ENCODE measurements at regions not wholly inside any gene's neighbourhood (a gene's known extent, or its start where the extent isn't known, plus 50 kb on each side); places are given as distances from the start of the nearest gene placed in this dataset.
A peak's percentile ranks its signal among the peaks of the same experiment; 100 is the strongest.
"Not testable (repeated sequence)": the region's sequence is repeated elsewhere in the genome, so short reads cannot be mapped to it uniquely, and the experiment has no call there.

DNA sequence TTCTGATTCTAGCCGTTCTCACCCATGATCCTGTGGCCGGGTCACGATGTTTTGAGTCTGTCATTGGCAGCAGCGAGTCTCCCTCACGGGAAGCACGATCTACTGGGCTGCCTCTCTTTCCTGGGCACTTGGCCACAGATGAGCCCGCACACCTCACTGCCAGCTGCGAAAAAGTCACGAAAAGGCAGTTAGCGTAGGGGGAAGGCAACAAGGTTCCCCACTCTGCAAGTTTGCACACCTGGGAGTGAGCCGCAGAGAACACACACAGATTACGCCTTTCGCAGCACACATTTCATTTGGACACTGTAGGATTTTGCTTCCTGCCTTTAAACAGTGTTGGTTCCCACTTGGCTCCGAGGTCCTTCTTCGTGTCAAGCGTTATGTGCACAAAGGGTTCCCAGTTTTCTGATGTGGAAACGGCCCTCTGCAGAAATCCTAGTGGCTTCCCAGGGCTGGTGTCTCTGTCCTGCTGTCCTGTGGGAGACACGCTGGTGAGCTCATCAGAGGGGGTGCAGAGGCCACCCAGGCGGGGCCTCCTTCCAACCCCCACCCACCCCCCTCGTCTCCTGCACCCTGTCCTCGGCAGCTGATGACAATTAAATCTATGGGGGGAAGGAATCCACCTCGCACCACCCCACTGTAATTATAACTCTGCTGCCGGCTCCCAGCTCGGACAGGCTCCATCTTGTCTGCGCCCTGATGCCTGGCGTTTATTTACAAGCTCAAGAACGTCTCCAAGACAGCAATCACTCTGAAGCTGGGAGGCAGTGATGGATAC lies 157.3 kb upstream of the SALL3 start:
- TF ChIP-seq CTCF (IDR thresholded peaks at IDR 0.05): no peak
- Histone ChIP-seq H3K4me3 (no peak overlapping the region), H3K27ac (no peak overlapping the region)
- DNase-seq (ENCODE audit: low spot score): peak; percentile 35

GRCh38 chr18:78822949-78823285 lies 156.7 kb upstream of the SALL3 start:
- Histone ChIP-seq H3K27ac (no peak overlapping the region), H3K4me3 (no peak overlapping the region)
- DNase-seq (ENCODE audit: low spot score): peak; percentile 43
- TF ChIP-seq CTCF (IDR thresholded peaks at IDR 0.05): no peak

DNA sequence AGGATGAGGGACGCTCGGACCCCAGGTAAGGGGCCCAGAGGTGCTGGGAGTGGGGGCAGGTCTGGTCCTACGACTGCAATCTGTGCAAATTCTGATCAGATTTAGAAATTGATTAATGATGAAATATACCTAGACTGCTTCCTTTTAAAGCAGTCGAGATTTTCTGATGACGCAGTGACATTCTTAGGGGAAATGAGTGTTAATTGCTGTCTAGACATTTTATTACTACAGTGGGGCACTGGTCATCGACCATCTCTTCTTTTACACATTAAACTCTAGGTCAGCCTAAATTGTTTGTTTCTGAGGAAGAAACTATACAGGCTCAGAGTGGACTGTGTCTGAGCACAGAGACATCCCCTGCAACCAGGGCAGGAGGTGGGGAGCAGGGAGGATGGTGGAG lies 154.4 kb upstream of the SALL3 start:
- no peak for DNase-seq (ENCODE audit: low spot score)
- Histone ChIP-seq H3K4me3 (no peak overlapping the region), H3K27ac (no peak overlapping the region)
- TF ChIP-seq CTCF (IDR thresholded peaks at IDR 0.05): no peak

DNA sequence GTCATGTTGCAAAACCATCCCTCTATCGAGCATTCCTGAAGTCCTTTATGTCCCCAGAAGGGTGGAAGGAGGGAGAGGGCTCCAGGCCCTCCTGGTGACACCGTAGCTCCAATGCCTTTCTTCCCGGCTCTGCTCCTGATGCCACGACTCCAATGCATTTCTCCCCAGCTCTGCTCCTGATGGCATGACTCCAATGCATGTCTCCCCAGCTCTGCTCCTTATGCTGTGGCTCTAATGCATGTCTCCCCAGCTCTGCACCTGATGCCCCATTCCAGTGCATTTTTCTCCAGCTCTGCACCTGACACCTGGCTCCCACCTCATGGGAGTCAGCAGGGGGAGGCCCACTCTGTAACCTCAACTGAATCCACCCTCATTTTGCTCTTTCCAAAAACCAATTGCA lies 153.0 kb upstream of the SALL3 start:
- no peak for DNase-seq (ENCODE audit: low spot score)
- Histone ChIP-seq H3K4me3 (no peak overlapping the region), H3K27ac (no peak overlapping the region)
- TF ChIP-seq CTCF (IDR thresholded peaks at IDR 0.05): no peak

GRCh38 chr18:78827141-78827540 lies 152.5 kb upstream of the SALL3 start:
- no peak overlapping the region for H3K27ac ChIP-seq
- H3K4me3 ChIP-seq: no peak overlapping the region
- no peak for DNase-seq (ENCODE audit: low spot score)
- no peak for TF ChIP-seq CTCF (IDR thresholded peaks at IDR 0.05)

DNA sequence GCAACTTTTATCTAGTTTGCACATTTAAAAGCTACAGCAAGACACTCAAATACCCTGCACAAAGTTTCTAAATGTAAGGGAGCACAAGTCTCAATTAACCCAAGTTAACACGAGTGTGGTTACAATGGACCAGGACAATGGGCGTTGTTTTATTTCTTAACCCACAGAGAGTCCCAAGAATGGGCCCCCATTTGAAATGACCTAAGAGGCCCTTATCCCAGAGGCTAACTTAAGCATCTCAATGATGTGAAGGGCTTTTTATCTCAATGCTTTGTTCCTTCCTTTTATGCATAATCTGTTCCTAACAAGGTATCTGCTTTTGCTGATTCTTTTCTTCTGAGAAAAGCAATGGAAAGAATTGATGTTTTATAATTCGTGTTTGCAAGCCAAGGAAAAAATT lies 151.5 kb upstream of the SALL3 start:
- TF ChIP-seq CTCF (IDR thresholded peaks at IDR 0.05): no peak
- Histone ChIP-seq H3K27ac (no peak overlapping the region), H3K4me3 (no peak overlapping the region)
- DNase-seq (ENCODE audit: low spot score): no peak

- H3K4me3 ChIP-seq; H3K27ac ChIP-seq; DNase-seq (ENCODE audit: low spot score): not testable (repeated sequence)
These were observed 150.6 kb upstream of the SALL3 start for GRCh38 chr18:78829026-78829425.

Measured in coronary artery (tissue), 2 donors.